ENCODE measurements at regions not wholly inside any gene's neighbourhood (a gene's known extent, or its start where the extent isn't known, plus 50 kb on each side); places are given as distances from the start of the nearest gene placed in this dataset.
"Not testable (repeated sequence)": the region's sequence is repeated elsewhere in the genome, so short reads cannot be mapped to it uniquely, and the experiment has no call there.

DNA sequence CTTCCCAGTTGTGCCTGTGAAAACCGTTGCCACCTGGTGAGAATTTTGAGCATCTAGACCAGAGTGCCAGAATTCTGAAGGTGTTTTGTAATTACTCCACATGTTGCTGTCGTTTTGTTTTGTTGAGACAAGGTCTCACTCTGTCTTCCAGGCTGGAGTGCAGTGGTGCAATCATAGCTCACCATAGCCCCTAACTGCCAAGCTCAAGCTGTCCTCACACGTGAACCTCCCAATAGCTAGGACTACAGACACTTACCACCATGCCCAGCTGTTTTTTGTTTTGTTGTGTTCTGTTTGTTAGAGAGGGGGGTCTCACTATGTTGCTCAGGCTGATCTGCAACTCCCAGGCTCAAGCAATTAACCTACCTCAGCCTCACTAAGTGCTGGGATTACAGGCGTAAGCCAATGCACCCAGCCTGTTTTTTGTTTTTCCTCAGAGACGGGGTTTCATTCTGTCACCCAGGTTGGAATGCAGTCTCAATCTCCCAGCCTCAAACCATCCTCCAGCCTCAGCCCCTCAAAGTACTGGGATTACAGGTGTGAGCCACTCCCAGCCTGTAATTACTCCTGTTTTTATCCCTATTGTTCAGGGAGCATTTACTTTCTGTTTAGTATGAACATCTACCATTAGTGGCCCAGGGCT is 121.1 kb upstream of the DMRT1 start:
- DNase-seq, result no peak

DNA sequence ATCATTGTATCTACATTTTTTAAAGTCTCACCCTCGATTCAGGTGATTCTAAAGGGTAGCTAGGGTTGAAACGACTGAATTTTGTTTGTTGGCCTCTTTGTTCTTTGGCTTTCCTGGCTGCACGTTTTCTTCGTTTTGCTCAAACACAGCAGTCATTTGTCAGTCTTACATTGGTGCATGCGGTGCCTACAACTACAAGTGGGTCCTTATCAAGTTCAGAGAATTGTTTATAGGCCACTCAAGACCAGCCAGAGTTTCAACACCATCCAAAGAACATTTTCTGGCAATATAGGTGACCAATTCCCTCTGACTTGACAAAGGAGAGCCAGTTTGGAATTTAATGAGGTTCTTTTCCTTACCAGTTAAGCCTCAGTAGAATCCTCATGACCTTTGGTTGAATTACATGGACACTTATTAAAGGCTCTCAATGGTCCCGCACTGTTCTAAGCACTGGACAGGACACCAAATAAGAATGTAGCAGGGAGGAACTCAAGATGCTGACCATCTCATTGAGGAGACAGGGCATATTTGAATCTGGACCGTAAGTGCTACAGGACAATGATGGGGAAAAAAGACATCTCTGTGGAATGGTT is 119.0 kb upstream of the DMRT1 start:
- no peak for DNase-seq

DNA sequence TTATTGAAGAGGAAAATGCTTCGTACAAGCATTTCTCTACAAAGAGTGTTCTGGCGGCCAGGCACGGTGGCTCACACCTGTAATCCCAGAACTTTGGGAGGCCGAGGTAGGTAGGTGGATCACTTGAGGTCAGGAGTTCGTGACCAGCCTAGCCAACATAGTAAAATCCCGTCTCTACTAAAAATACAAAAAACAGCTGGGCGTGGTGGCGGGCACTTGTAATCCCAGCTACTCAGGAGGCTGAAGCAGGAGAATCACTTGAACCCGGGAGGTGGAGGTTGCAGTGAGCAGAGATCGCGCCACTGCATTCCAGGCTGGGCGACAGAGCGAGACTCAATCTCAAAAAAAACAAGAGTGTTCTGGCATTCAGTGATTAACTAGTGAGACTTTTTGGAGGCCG is 117.0 kb upstream of the DMRT1 start:
- not testable (repeated sequence) for DNase-seq

DNA sequence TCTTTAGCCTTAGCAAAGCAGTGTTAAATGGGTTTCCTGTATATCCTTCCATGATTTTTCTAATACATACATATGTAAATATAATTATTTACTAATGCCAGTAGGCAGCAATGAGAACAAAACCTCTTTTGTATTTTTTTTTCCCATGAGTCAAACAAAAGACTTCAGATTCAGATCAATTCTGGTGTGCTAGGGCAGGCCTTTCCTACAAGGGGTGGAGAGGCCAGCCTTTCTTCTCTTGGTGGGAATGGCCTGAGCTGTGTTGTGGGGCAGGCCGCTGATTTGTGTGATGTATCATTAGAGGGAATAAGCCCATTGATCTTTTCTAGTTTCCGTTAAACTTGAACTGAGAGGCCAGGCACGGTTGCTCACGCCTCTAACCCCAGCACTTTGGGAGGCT is 115.5 kb upstream of the DMRT1 start:
- no peak for DNase-seq

DNA sequence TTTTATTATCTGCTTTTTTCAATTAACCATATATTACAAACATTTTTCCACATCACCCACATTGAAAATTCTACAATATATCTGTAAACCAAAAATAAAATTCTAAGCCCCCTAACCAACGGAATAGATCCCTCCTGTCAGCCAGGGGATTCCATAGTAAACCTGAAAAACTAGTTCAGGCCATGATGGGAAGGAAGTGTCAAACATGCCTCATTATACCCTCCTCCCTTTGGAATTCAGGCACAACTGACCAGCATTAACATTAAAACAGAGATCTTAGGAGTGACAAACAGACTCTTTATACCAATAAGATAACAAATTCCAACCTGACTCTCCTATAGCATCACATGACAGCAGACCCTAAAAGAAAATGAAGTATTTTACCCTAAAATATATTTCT is 113.7 kb upstream of the DMRT1 start:
- DNase-seq, result no peak

DNA sequence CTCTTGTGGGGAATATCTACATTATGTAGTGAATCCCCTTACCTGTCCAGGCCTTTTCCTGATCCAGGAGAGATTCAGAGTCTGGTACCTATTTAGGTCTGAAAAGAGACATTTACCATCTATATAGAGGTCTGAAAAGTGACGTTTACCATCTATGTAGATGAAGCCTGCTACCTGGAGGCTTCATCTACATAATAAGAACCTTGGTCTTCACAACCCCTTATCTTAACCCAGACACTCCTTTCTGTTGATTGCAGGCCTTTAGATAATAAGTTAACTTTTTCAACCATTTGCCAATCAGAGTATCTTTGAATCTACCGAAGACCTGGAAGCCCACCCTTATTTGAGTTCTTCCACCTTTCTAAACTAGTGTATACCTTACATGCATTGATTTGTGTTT is 113.0 kb upstream of the DMRT1 start:
- DNase-seq, result no peak

DNA sequence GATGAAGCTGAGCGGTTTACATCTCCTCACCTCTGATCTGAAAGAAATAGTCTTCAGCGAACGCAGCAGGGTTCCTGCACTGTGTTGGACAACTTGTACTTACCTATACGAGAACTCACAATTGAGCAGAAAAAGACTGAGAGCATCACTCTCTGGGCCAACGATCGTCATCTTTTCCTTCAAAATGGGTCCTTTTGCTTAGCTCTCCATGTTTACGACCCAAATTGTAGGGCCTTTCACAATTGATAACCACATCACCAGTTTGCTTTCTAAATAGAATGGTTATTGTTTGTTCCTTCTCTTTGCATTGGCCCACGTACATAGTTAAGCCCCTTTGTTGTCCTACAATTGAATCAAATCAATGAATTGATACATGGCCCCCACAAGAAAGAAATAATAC is 110.0 kb upstream of the DMRT1 start:
- DNase-seq, result no peak

DNA sequence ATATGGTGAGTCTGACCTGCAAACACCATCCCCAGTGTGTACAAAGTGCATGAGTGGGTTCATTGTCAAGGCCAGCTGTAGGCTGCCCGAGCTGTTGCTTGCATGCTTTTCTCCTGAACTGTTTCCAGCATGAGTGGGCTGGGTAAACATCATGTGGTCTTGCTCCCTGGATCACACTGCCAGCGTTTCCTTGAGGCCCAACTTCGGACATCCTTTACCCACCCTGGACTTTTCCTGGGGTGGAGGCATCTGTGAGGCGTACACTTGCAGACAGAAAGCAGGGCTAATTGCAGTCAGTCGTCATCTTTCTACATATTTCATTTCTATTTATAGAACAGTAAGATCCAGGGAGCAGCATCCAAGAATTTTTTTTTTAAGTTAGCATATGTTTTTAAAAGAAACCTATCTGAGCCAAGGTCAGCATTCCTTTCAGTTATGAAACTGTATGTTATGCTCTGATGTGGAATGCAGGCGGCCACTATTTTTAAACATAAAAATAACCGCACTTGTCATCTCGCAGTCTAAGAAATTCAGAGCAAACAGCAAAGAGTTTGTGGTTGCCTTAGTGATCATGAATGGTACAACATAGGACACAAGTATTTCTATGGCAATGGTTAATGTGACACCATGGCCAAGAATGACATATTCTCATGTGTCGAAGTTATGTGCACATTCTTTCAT is 106.5 kb upstream of the DMRT1 start:
- no peak for DNase-seq

DNA sequence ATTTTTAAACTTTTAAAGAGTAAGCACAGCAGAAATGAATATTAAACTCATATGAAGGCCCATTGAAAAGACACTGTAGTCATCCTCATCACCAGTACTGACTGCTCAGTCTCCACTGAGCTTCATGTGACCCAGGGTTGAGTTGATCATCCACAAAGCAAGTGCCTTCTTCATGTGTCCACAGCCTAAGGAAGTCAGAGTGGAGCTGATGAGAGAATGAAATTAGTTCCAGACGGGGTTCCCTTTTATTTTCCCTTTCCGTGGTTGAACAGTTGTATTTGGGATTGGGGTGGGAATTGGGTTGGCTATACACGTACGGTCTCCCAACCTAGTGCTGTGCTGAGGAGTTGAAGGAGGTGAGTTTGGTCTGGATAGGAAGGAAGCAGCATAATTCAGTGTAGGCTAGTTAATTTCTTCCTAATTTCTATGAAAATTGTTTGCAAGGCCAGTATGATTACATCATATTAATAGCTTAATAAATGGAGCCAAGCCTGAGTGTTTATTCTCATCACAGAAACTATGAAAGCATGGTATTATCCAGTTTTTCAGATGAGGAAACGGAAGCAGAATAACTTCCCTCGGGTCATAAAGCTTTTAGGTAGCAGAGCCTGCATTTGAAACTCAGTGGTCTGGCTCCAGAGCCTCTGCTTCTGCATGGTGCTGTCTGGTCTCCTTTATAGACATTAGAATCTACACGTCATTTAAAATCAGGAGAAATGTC is 103.9 kb upstream of the DMRT1 start:
- DNase-seq, result no peak

DNA sequence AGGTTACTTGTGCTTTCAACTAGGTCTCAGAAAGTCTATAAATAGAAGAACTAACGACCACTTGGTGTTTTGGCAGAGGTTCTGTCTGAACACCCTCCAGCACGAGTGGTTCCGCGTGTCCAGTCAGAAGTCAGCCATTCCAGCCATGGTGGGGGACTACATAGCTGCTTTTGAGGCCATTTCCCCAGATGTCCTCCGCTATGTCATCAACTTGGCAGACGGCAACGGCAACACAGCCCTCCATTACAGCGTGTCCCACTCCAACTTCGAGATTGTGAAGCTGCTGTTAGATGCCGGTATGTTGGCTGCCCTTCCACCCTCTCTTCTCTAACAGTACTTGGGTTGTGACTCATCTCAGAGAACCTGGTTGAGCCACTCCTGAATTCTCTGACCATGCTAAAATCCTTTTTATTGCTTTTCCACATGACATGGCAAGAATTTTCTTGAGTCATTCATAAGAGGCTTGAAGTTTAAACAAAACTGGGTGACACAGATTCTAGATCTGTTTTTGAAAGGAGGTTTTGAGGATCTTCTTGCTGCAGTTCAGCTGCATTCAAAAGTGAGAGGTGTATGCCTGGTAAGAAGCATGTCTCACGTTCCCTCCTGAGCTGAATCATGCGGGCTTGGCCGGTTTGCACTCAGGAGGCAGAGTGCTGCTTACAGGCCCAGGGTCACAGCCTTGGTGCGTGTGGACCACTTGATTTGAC is 103.1 kb upstream of the DMRT1 start:
- no peak for DNase-seq

DNA sequence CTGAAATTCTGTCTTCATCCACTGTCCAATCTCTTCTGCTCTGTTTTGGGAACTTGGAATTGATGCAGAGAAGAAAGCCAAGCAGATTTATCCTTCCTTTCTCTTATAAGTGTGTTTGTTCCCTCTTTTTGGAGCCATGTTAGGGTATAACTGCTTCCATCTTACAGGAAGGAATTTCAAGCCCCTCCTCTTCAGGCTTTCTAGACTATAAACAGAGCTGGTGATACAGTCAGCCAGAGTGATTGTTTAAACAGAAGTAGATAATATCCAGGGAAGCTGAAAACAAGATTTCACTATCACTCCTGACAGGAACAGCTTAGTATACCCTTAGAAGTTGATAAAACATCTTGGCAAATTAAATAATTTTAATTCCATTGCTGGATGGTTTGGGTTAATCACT is 102.1 kb upstream of the DMRT1 start:
- DNase-seq, result no peak

DNA sequence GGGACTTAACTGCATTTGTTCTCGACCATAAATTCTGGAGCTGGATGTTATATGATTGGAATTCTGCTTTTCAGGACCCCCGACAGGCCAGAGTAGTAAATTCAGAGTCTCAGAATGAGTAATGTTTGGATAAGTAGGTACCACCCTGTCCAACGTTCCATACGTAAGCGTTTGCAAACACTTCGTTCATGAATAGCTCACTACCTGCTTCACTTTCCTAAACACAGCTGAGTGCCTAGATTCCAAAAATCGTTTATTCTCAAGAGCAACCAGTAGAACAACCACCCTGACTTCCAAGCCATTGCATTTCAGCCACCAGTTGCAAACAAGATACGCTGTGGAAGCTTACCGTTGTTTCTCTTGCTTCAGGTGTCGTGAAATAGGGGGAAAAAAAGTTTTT is 101.3 kb upstream of the DMRT1 start:
- DNase-seq, result no peak

DNA sequence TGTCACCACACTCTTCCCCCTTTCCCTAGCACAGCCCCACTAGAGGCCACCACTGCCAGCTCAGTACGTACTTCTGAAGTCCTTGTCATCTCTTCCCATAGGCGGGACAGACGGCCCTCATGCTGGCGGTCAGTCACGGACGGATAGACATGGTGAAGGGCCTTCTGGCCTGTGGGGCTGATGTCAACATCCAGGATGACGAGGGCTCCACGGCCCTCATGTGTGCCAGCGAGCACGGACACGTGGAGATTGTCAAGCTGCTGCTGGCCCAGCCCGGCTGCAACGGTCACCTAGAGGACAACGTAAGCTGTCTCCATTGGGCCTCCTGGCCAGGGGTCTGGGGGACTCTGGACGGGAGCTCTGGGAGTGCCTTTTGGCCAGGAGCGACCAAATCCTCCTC is 99.4 kb upstream of the DMRT1 start:
- no peak for DNase-seq

DNA sequence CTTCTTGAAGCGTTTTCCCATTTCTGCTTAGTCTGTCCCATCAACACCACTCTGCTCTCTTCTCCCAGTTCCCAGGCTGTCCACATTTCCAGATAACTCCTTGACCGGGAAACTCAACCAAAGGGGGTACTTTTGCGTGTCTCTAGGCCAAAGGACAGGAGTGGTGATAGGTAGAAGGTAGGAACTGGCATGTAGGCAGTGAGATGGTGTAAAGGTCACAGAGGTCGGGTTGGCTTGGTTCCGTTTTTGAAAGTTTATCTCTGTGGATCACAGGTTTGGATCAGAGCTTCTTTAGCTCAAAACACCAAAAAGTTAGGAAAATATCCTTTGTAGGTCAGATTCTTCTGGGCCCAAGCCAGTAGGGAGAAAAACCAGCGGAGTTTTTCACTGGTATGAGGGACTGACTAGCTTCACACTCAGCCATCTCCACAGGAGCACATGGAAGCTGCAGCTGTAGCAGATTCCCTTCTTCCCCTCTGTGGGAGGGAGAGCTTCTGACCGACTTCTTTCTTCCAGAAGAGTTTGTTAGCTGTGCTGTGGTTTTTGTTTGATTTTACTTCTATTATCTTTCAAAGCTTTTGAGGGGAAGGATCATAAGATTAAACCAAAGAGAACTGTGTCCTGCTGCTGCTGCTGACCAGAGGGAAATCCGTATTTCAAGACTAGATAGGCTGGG is 98.4 kb upstream of the DMRT1 start:
- DNase-seq, result no peak

DNA sequence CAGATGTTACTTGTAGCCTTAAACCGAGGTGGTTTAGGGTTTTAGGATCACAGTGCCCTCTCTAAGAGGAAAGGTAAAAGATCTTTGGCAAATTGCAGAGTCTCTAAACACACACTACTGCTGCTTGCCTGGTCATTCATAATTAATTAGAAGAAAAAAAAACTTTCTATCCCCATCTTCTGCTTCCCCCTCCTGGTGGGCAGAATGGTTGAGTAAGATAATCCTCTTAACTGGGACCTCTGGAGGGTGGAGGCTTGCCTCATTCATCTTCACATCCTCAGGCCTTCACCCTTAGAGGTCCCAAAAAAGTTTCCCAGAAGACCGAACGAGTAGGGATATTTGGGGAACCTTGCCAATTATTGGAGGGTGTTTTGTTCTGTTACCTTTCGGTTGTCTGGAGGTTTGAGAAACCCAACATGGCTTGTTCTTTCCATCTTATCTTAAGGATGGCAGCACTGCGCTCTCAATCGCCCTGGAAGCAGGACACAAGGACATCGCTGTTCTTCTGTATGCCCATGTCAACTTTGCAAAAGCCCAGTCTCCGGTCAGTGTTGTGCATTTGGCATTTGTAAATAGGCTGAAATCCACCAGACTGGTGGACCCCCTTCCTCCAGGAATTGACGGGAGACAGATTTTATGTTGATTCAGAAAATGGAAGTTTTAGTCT is 97.3 kb upstream of the DMRT1 start:
- DNase-seq, result no peak

DNA sequence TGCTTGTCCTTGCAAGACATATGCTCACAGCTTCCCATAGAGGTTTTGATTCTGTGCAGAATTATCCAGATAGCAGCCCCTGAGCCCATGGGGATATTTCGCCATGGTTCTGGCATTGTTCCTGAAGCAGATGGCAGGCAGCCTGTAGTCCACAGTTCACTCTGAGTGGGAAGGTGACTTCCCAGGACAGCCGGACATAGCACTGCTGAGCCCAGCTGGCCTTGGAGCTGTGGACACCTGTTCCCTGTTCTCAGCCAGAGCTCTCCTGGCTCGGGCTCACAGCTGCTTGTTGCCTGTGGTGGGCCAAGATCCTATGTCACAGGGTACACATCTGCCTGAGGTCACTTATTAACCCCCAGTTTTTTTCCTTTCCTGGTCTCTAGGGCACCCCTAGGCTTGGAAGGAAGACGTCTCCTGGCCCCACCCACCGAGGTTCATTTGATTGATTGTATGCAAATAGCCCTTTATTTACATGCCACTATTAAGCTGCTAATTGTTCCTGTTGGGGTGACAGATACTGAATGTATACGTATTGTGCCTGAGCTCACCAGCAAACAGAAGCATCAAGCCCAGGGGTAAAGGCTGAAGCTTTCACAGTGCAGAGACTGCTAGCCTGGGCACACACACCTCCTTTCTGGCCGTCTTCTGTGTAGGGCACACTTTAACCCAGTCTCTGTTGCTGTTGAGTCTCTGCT is 96.6 kb upstream of the DMRT1 start:
- DNase-seq, result no peak

DNA sequence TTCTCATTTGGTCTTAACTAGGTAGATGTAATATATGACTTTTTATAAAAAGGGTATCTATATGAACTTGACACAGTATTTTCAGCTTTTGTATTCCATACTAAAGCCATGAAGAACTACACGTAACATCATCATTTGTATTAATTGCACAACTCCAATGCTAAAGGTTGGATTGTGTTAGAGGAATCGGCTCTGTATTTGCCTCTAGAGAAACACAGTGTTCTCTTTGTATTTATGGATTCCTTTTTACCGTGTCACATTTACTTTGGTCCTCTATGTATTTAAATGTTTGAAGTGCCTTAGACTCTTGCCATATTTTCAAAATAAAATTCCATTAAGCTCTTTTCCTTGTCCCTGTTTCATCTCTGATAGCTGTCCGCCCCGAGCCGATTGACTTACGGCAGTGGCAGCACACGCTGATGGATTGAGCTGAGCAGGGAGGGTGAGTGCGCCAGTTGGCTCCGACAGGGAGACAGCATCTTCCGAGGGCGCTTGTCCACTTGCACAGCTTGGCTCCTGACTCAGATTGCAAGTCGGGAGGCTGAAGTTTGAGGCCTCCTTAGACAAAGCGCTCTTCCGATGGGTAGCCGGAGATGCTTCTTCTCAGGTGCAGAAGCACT is 95.6 kb upstream of the DMRT1 start:
- DNase-seq, result no peak

DNA sequence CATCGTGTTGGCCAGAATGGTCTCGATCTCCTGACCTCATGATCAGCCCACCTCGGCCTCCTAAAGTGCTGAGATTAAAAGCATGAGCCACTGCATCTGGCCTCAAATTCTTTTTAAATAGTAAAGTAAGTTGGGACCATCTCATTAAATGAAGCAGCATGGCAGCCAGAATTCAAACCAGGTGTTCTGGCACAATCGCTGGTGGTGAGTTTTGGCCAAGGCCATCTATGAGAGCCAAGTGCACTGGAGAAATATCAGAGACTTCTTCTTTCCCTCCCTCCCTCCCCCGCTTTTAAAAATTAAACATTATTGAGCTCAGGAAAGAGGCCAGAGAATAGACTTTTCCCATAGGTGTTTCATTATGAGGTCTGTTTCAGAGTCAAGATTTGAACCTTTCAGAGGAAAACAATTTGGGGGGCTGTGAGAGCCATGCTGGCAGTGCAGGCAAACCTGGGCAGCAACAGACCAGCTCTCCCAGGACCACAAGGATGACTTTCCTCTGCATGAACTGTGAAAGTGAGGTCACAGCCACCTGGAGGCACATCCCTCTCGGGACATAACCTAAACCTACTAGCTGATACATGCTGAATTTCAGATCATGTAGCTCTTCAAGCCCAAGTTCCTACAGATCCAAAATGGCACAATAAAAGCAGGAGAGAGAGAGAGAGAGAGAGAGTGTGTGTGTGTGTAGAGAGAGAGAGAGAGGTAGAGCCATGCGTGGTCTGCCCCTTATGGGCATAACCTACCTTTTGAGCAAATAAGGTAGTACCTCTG is 94.6 kb upstream of the DMRT1 start:
- no peak for DNase-seq

DNA sequence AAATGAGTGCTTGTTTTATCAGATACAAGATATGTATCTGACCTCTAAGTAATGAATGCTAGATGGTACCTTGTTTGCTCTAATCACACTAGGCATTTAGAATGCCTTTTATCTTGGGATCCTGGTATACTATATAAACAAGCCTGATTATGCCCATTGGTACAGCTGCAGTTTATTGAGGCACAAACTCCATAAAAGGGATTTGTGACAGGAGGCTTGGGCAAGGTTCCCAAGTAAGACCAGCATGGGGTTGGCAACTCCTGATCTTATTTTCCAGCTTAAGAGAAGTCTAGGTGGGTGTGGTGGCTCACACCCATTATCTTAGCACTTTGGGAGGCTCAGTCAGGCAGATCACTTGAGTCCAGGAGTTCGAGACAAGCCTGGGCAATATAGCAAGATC is 93.9 kb upstream of the DMRT1 start:
- no peak for DNase-seq

DNA sequence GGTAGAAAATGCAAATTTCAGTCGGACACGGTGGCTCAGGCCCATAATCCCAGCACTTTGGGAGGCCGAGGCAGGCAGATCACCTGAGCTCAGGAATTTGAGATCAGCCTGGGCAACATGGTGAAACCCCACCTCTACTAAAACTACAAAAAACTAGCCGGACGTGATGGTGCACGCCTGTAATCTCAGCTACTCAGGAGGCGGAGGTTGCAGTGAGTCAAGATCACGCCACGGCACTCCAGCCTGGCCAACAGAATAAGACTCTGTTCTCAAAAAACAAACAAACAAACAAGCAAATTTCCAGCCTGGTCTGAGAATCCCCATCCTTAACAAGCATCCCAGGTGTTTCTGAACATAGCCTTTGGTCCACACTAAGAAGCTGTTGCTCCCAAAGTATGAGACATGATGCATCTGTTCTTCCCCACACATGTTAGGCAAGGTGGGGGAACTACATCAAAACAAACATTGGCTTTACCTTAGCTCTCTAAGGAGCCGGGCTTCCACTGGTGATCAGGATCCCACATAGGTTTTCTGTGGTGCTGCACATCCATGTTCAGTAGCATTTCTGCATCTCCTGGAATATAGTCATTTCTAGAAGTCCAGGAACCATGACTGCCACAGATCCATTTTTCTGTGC is 92.5 kb upstream of the DMRT1 start:
- no peak for DNase-seq
